Activated T-cell treated with anti-CD3 and anti-CD28 coated beads for 1 hour (primary cell): ENCODE measurements at regions not wholly inside any gene's neighbourhood (a gene's known extent, or its start where the extent isn't known, plus 50 kb on each side); places are given as distances from the start of the nearest gene placed in this dataset.
A peak's percentile ranks its signal among the peaks of the same experiment; 100 is the strongest.
"Not testable (repeated sequence)": the region's sequence is repeated elsewhere in the genome, so short reads cannot be mapped to it uniquely, and the experiment has no call there.

Experiments used
- DNase-seq: peaks from one replicate; pipeline ENCODE4 v3.0.0-alpha.2; 2020; ENCODE audit warnings: low read depth

DNA sequence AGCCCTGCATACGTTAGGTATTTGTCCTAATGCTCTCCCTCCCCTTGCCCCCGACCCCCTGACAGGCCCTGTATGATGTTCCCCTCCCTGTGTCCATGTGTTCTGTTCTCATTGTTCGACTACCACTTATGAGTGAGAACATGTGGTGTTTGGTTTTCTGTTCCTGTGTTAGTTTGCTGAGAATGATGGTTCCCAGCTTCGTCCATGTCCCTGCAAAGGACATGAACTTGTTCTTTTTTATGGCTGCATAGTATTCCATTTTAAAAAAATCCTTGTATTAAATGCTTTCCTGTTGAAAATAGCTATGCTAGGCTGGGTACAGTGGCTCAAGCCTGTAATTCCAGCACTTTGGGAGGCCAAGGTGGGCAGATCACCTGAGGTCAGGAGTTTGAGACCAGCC lies 232.2 kb downstream of the RPLP1 start:
- not testable (repeated sequence) for DNase-seq

DNA sequence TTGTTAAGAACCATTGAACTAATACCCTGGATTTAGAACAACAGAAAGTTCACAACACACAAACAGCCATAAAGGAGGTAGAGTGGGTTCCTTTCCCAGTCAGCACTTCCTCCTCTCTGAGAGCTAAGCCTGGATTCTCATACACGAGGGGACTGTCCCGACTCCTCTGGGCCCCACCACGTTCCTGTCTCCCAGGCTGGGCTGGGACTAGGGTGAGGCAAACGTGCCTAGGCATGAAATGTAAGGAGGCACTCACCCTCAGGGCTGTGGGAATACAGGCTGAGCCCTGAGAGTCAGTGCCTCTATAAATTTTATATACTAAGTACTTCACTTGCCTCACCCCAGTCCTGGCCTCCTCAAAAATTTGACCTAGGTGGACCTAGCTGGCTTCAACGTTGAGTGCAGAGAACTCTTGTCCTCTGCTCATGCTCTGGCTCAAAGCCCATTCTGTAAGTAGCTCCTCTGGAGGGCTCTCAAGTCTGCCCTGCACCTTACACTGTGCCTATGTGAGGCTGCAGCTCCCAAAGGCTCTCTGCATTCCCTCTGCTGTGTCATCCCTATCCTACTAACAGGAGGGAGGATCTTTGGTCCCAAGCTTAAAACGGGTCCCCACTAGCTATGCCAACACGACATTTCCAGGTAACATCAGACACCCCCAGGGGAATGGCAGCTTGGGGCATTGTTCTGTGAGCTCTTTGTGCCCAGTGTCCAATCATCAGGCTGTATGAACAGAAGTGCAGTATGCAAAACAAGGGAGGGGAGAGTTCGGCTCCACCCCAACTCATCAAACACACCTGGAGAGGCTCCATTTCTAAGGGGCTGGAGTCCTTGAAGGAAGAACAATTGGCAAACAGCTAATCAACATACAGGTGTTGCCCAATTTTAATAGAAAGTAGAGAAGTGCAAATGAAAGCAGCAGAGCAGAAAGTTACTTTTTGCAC lies 233.2 kb downstream of the RPLP1 start:
- no peak for DNase-seq

DNA sequence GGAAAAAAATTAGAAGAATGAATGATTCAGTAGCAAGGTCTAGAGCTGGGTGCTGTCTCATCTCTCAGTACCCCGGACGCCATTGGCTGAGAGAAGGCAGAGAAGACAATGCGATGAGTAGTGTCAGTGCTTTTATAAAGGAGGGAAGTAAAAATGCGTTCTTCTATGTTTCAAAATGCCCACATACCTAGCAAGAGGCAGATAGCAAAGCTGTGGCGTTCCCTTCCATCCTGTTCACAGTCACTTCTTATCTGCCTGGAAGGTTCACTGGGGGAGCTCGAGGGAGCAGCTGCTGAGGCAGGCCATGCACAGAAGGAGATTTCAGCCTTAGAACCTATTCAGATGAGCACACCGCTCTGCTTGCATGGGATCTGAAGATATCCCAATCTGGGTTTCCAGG lies 234.0 kb downstream of the RPLP1 start:
- DNase-seq, result no peak

DNA sequence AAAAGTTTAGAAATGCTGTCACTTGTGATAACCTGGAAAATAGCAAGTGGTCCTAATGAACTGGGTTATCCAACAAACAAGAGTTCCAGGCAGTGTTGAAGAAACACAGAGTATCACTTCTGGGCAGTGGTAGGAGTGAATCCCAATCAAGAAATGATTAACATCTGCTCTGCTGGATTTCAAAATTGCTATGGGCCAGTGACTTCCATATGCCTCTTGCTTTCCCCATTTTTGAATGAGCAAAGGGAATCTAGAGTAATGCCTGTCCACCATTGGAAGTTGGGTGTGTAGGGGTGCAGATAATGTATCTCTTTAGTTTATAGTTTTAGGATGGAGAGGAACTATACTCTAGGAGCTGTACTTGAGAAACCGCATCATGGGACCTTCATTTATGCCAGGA lies 236.5 kb downstream of the RPLP1 start:
- no peak for DNase-seq

DNA sequence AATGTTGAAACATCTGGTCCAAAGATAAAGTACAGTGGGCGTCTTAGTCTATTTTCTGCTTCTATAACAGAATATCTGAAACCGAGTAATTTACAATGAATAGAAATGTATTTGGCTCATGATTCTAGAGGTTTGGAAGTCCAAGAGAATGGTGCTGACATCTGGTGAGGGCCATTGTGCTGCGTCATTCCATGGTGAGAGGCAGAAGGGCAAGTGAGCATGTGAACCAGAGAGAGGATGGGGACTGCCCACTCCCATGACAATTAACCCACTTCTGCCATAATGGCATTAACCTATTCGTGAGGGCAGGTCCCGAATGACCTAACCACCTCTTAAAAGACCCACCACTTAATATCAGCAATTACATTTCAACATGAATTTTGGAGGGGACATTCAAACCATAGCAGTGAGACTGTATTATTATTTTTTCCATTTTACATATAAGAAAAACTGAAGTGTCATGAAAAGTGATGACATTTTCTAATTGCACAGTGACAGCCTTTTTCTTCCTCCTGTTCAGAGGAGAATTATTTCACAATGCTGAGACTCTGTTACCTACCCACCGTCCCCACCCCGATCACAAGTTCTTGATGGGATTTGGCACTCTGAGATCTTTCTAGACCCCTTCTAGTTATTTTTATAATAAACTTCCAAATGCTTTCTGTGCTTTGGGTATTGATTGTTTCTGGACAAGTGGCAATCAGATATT lies 238.8 kb downstream of the RPLP1 start:
- DNase-seq, result no peak

GRCh38 chr15:69692342-69692741 lies 239.7 kb downstream of the RPLP1 start:
- no peak for DNase-seq

GRCh38 chr15:69693059-69693458 lies 240.4 kb downstream of the RPLP1 start:
- no peak for DNase-seq

DNA sequence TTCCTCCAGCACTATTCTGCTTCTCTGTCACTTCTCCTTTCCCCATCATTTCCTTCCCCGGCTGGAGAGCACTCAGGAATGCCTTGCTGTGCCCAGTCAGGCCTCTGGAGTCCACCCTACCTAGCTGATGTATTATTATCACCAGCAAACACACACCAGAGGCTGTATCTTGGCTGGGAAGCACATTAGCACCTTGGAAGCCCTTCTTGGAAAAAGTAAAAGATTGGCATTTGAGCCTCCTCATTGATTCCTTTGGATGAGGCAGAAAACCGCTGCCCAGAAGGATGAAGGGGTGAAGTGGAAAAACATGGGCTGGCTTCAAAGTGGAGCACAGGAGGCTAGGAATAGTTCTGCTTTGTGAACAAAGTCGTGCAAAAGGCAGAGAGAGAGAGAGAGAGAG lies 244.3 kb downstream of the RPLP1 start:
- no peak for DNase-seq

DNA sequence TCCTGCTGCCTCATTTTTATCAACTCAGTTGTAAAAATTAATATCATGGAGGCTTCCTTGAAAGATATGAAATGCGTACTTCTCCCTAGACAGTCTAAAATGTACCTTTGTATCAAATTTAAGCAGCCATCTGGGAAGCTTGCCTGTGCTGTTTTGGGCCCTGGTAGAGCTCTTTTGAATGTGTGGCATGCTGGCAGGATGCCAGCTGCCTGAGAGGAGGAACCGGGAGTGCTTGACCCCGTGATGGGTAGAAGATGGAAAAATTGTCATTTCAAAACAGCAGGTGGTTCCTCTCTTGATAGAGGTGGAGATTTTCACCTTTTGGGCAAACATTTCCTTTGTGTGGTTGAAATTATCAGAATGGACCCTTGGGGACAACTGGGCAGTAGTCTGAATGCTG lies 245.3 kb downstream of the RPLP1 start:
- DNase-seq, result no peak

DNA sequence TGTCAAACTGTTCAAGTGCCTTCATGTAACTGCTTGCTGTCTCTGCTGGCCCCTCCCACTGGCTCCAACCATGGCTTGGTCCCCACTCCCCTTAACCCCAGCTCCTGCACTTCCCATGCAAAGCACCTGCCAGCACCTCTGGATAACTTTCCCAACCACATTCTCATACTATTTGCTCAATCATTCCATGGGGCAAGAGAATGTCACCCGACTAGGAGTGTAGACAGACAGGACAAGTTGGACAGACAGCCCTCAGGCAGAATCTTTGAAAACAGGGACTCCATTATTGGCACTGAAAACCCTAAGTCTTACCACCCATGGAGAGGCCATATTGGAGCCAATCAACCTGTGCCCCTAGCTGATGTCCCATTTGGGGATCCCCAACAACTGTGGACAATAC lies 246.5 kb downstream of the RPLP1 start:
- no peak for DNase-seq

DNA sequence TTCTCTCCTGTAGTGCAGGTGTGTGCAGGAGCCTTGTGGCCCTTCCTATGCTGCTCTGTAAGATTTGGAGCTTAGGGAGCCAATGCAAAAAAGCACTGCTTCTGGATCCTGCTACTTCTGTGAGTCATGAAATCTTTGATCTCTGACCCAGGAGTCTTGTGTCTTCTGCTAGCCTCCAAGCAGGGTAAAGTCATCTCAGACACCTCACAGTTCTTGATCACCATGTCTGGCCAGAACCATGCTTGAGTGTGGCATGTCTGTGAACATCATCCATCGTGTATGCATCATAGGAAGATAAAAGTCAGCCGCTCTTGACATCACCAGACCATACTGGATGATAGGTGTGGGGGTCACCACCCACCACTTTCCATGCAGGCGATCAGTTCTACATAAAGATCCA lies 247.8 kb downstream of the RPLP1 start:
- no peak for DNase-seq

- no peak for DNase-seq
Measured at GRCh38 chr15:69701198-69701597, 248.6 kb downstream of the RPLP1 start.

- no peak for DNase-seq
Measured at GRCh38 chr15:69703532-69704187, 251.0 kb downstream of the RPLP1 start.

DNA sequence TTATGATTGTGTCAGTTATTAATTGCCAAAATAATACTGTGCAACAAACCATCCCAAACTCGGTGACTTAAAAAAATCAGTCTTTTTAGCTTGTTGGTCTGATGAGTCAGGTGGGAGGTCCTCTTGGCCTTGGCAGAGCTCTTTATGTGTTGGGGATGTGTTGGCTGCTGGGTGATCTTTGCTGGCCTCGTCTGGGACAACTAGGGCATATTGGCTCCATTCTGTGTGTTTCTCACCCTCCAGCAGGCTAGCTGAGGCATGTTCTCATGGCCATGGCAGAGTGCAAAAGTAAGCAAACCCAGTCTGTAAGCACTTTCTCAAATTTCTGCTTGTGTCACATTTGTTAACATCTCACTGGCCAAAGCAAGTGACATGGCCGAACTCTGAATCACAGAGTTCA lies 251.6 kb downstream of the RPLP1 start:
- no peak for DNase-seq

DNA sequence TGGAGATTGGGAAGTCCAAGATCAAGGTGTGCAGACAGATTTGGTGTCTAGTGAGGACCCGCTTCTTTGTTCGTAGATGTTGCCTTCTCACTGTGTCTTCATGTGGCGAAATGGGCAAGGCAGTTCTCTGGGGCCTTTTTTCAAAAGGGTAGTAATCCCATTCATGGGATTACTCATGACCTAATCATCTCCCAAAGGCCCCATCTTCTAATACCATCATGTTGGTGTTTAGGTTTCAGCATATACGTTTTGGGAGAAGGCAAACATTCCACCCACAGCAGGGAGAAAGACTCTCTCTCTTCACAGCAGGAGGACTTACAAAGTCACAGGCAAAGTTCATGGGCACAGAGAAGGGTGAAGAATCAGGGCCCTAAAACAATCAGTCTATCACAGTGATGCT lies 252.1 kb downstream of the RPLP1 start:
- no peak for DNase-seq

- DNase-seq, result no peak
Measured at GRCh38 chr15:69706353-69707097, 253.9 kb downstream of the RPLP1 start.

GRCh38 chr15:69707241-69707640 lies 254.6 kb downstream of the RPLP1 start:
- DNase-seq, result not testable (repeated sequence)

- DNase-seq, result not testable (repeated sequence)
Measured at GRCh38 chr15:69708436-69709122, 256.0 kb downstream of the RPLP1 start.

DNA sequence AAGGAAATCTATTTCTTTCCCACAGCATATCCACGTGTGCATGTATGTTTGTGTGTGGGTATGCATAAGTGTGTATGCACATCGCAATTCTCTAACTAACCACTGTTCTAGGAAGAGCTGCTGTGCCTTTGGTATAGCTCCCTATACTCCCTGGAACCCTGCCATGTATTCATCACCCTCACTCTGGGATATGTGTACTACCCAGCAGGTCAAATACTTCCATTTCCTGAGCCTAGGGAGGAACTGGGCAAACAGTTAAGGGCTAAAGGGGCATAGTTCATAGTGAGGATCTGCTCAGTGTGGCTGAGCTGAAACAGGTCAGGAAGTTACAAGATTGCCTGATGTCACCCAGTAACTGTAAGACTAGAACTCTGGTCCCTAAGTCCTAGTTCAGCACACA lies 260.4 kb downstream of the RPLP1 start:
- no peak for DNase-seq

DNA sequence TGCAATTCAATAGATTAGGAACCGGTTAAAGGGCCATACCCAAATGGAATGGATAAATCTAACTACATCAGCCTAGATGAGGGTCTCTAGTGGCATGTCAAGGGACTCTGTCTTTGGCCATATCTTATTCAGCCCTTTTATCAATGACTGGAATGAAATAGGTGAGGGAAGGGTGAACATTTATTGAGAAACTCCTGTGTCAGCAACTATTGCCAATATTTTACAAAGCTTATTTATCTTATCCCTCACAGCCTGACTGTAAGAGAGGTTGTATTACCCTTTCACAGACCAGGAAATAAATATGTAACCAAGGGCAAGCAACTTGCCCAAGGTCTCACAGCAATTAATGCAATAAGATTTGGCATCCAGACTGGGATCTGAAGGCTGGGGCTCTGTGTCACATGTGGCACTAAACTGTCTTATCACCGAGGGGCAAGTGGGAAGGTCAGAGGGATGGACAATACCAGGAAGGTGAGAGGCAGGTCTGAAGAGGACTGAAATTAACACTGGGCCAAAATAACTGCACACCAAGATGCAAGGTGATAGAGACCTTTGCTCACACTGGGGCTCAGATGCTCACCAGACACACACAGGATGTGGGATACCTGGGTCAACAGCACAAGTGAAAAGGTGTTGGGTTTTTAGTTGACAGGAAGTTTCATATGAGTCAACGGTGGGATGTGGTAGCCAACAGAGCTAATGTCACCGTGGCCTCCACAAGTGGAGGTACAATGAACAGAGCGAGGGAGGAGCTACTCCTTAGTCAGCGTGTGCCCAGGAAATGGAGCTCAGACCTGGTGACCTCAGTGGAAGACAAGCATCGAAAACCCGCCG lies 261.3 kb downstream of the RPLP1 start:
- DNase-seq, result peak; percentile 40

DNA sequence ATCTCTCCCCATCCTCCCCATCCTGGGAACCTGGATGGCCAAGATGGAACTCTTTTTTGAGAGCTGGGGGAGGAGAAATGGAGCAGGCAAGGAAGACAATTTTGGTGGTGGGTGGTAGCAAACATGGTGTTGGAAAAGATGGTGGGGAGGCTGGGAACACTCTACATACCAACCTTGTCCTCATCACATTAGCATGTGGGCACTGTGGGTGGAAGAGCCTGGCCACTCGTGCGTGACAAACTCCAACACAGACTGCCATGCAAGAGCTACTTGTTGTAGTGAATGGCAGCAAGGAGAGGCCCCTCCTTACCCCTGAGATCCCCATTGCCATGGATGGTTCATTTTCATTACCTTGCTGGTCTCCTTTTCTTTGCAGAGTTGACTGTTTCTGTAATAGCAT lies 262.6 kb downstream of the RPLP1 start:
- no peak for DNase-seq
